GM23338 (cell line): ENCODE measurements at regions not wholly inside any gene's neighbourhood (a gene's known extent, or its start where the extent isn't known, plus 50 kb on each side); places are given as distances from the start of the nearest gene placed in this dataset.

Experiments used
- ATAC-seq: fragments of 200-7000 bp; cut with Tn5 transposase; 3 replicates; pipeline ENCODE4 v1.9.1; 2020
- DNase-seq: peaks from one replicate; pipeline ENCODE4 v3.0.0-alpha.2; 2015; ENCODE audit warnings: low spot score
- H2AFZ ChIP-seq: fragments of 200-600 bp; sonication (generic); 2 replicates; pipeline ENCODE4 v1.8.0; 2016; ENCODE audit warnings: antibody characterized with exemption, mild to moderate bottlenecking, moderate library complexity
- H3F3A ChIP-seq: fragments of 200-600 bp; sonication (generic); replicated peaks from 2 replicates; pipeline ENCODE4 v1.8.0; 2017; ENCODE audit warnings: antibody characterized with exemption, mixed run types, low read depth
- H3K27ac ChIP-seq: fragments of 200-600 bp; sonication (generic); 2 replicates; pipeline ENCODE4 v1.6.1; 2016; ENCODE audit warnings: low read depth
- H3K27me3 ChIP-seq: fragments of 200-600 bp; sonication (generic); 2 replicates; pipeline ENCODE4 v1.8.0; 2016; ENCODE audit warnings: mild to moderate bottlenecking, mixed run types, moderate library complexity; ENCODE audit not compliant: insufficient read depth
- H3K36me3 ChIP-seq: fragments of 200-600 bp; sonication (generic); 2 replicates; pipeline ENCODE4 v1.8.0; 2016; ENCODE audit warnings: mild to moderate bottlenecking; ENCODE audit not compliant: insufficient read depth
- H3K4me1 ChIP-seq: fragments of 200-600 bp; sonication (generic); 2 replicates; pipeline ENCODE4 v1.8.0; 2016; ENCODE audit warnings: mild to moderate bottlenecking, moderate library complexity; ENCODE audit not compliant: insufficient read depth
- H3K4me2 ChIP-seq: fragments of 200-600 bp; sonication (generic); 2 replicates; pipeline ENCODE4 v1.7.1; 2017; ENCODE audit warnings: mixed run types
- H3K4me3 ChIP-seq: fragments of 200-600 bp; sonication (generic); 2 replicates; pipeline ENCODE4 v1.6.1; 2016; ENCODE audit warnings: mixed run types
- H3K79me2 ChIP-seq: fragments of 200-600 bp; sonication (generic); replicated peaks from 2 replicates; pipeline ENCODE4 v1.8.0; 2017; ENCODE audit warnings: mild to moderate bottlenecking; ENCODE audit not compliant: insufficient read depth
- H3K9me2 ChIP-seq: fragments of 200-600 bp; sonication (generic); 2 replicates; pipeline ENCODE4 v1.8.0; 2017; ENCODE audit not compliant: insufficient read depth
- H4K20me1 ChIP-seq: fragments of 200-600 bp; sonication (generic); replicated peaks from 2 replicates; pipeline ENCODE4 v1.8.0; 2017; ENCODE audit warnings: mild to moderate bottlenecking; ENCODE audit not compliant: insufficient read depth
- H3K27ac Mint-ChIP-seq: 2 replicates; pipeline ENCODE4 v1.8.0; 2020; ENCODE audit warnings: inconsistent platforms, mild to moderate bottlenecking, moderate library complexity, mixed read lengths
- H3K27me3 Mint-ChIP-seq: 3 replicates; pipeline ENCODE4 v1.8.0; 2022; ENCODE audit warnings: low read depth, mild to moderate bottlenecking, moderate library complexity, mixed read lengths, inconsistent platforms; ENCODE audit not compliant: insufficient read depth, poor library complexity
- H3K36me3 Mint-ChIP-seq: 3 replicates; pipeline ENCODE4 v1.8.0; 2021; ENCODE audit warnings: low read depth, mild to moderate bottlenecking, inconsistent platforms, moderate library complexity, mixed read lengths
- H3K4me1 Mint-ChIP-seq: 3 replicates; pipeline ENCODE4 v1.8.0; 2020; ENCODE audit warnings: mild to moderate bottlenecking, inconsistent platforms, mixed read lengths
- H3K4me3 Mint-ChIP-seq: 3 replicates; pipeline ENCODE4 v1.8.0; 2021; ENCODE audit warnings: moderate library complexity, mild to moderate bottlenecking, inconsistent platforms, mixed read lengths
- H3K9me3 Mint-ChIP-seq: 3 replicates; pipeline ENCODE4 v1.8.0; 2020; ENCODE audit warnings: moderate library complexity, mild to moderate bottlenecking, inconsistent platforms, mixed read lengths
- CREB1 ChIP-seq: fragments of 250-450 bp; sonication (Bioruptor Pico); IDR thresholded peaks from 2 replicates; pipeline ENCODE4 v1.5.0; 2020; ENCODE audit warnings: low read depth, mild to moderate bottlenecking, moderate library complexity
- CTCF ChIP-seq, 2 experiments: fragments of 200-600 bp in 1 of 2; sonication (generic) in 1 of 2; conservative IDR thresholded peaks; 2 replicates each; pipeline versions ENCODE4 v1.5.1 to v1.6.1; 2016 to 2017; ENCODE audit warnings: antibody characterized with exemption in 2 of 2, low read depth in 2 of 2, mild to moderate bottlenecking in 2 of 2, moderate library complexity in 1 of 2
- EZH2 ChIP-seq: fragments of 200-600 bp; sonication (generic); IDR thresholded peaks from one replicate; pipeline ENCODE4 v1.8.0; 2017; ENCODE audit warnings: antibody characterized with exemption, mild to moderate bottlenecking, low read depth; ENCODE audit not compliant: unreplicated experiment
- EZH2phosphoT487 ChIP-seq: fragments of 200-600 bp; sonication (generic); IDR thresholded peaks from one replicate; pipeline ENCODE4 v1.8.1; 2018; ENCODE audit warnings: antibody characterized with exemption; ENCODE audit not compliant: unreplicated experiment
- JUNB ChIP-seq: IDR thresholded peaks from one replicate; pipeline ENCODE4 v1.6.1; 2016; ENCODE audit warnings: antibody characterized with exemption; ENCODE audit not compliant: unreplicated experiment
- REST ChIP-seq: IDR thresholded peaks from one replicate; pipeline ENCODE4 v1.6.1; 2018; ENCODE audit warnings: antibody characterized with exemption; ENCODE audit not compliant: unreplicated experiment
- STAT1 ChIP-seq: IDR thresholded peaks from one replicate; pipeline ENCODE4 v1.6.1; 2016; ENCODE audit warnings: antibody characterized with exemption; ENCODE audit not compliant: unreplicated experiment
- ZNF114 ChIP-seq: fragments of 250-450 bp; sonication (Bioruptor Pico); IDR thresholded peaks from 2 replicates; pipeline ENCODE4 v1.5.0; 2020; ENCODE audit warnings: mild to moderate bottlenecking, moderate library complexity
- ZNF462 ChIP-seq: fragments of 250-450 bp; sonication (Bioruptor Pico); IDR thresholded peaks from 2 replicates; pipeline ENCODE4 v1.5.0; 2020; ENCODE audit warnings: mild to moderate bottlenecking, moderate library complexity
- TF ChIP-seq, protein P1 (sequence below): IDR thresholded peaks from 2 replicates; pipeline ENCODE4 v1.6.1; 2016; ENCODE audit warnings: antibody characterized with exemption

GRCh38 chr12:91493308-91493707 is 310.7 kb upstream of the DCN start:
- Mint-ChIP-seq H3K27me3 (no peaks in the 10 kb centered on the region), H3K9me3 (peaks cover 3% of the 10 kb centered on the region; the same call in 2 of the 3 replicates), H3K27ac (no peak overlapping the region), H3K4me3 (no peak overlapping the region), H3K4me1 (0 out of 3 replicates have a peak, but pooled peaks cover 2% of the 10 kb centered on the region), H3K36me3 (no peaks in the 10 kb centered on the region)
- no peak overlapping the region for H3K27ac ChIP-seq
- no peaks in the 10 kb centered on the region for H3F3A ChIP-seq
- DNase-seq (no peak), ATAC-seq (no peak)
- no peaks in the 10 kb centered on the region for H4K20me1 ChIP-seq
- H2AFZ ChIP-seq, result no peak overlapping the region
- no peak for TF ChIP-seq CREB1 (CRISPR knock-in tag)
- TF ChIP-seq STAT1, result no peak
- no peak for TF ChIP-seq ZNF462 (CRISPR knock-in tag)
- TF ChIP-seq CTCF (conservative IDR thresholded peaks at IDR 0.05; ENCODE audit: low read depth in 2 of 2), result no peak
- no peak for TF ChIP-seq EZH2phosphoT487
- TF ChIP-seq EZH2, result no peak
- no peak for TF ChIP-seq JUNB
- TF ChIP-seq REST, result no peak
- TF ChIP-seq ZNF114 (CRISPR knock-in tag), result no peak
- TF ChIP-seq, protein P1, sequence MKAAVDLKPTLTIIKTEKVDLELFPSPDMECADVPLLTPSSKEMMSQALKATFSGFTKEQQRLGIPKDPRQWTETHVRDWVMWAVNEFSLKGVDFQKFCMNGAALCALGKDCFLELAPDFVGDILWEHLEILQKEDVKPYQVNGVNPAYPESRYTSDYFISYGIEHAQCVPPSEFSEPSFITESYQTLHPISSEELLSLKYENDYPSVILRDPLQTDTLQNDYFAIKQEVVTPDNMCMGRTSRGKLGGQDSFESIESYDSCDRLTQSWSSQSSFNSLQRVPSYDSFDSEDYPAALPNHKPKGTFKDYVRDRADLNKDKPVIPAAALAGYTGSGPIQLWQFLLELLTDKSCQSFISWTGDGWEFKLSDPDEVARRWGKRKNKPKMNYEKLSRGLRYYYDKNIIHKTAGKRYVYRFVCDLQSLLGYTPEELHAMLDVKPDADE, result no peak
- no peaks in the 10 kb centered on the region for H3K36me3 ChIP-seq
- H3K27me3 ChIP-seq, result no peaks in the 10 kb centered on the region
- no peak overlapping the region for H3K4me3 ChIP-seq
- H3K9me2 ChIP-seq, result no peaks in the 10 kb centered on the region
- no peaks in the 10 kb centered on the region for H3K79me2 ChIP-seq
- no peak overlapping the region for H3K4me2 ChIP-seq
- H3K4me1 ChIP-seq, result no peaks in the 10 kb centered on the region
